Activated CD4-positive, alpha-beta T cell treated with anti-CD3 and anti-CD28 coated beads for 4 hours (primary cell): ENCODE measurements at regions not wholly inside any gene's neighbourhood (a gene's known extent, or its start where the extent isn't known, plus 50 kb on each side); places are given as distances from the start of the nearest gene placed in this dataset.
"Not testable (repeated sequence)": the region's sequence is repeated elsewhere in the genome, so short reads cannot be mapped to it uniquely, and the experiment has no call there.

ENCODE experiments used
- DNase-seq, 2 donors: peaks; one replicate each; pipeline ENCODE4 v3.0.0-alpha.2; 2020

DNA sequence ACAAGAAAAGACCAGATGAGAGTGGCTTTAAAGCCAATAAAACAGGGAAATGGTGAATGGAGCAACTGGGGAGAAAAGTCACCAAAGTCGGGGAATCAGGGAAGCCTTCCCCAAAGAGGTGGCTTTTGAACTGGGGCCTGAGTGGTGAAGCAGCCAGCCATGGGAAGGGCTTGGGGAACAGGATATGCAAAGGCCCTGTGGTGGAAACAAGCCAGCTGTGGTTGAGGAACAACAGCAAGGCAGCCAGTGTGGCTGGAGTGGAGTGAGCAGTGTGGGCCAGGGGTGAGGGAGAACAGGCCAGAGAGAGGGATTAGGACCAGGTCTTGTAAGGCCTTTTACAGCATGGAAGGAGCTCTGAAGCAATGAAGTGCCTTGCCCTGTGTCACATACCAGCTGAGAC, 51.0 kb upstream of the ROPN1B start:
- not testable (repeated sequence) for DNase-seq

DNA sequence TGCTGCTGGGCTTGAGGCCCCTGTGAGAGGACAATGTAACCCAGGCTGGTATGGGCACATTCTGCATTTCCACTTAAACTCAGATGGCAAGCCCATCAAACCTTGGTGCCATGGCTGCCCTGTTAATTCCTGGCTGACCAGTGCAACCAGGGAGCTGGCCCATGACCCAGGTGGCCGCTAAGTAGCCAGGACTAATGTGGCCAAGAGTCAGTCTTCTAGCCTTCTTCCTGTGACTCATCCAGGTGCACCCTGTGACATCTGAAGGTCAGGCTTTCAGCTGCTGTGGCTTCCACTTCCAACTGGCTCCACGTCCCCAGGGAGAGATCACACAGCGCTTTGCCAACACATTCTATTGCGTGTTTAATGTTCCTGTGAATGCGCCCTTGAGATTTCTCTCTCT, 50.5 kb upstream of the ROPN1B start:
- not testable (repeated sequence) for DNase-seq

DNA sequence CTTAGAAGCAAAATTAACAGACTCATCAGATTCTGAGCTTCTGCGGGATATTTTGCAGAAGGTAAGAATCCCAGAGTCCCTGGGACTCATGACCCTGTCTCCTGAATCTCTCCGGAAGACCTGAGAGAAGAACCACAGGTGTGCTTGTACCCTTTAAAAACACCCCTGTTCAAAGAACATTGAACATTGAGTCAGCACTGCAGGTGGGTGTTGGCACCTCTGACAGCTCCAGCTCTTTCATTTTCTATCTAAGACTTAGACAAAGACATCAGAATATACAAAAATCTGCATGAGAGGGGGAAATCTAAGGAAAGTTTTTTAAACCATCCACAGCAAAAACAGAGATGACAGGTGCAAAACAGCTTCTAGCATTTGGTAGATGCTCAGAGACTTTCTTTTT, 50.1 kb upstream of the ROPN1B start:
- DNase-seq, result not testable (repeated sequence)
